ENCODE measurements at regions not wholly inside any gene's neighbourhood (a gene's known extent, or its start where the extent isn't known, plus 50 kb on each side); places are given as distances from the start of the nearest gene placed in this dataset.
A peak's percentile ranks its signal among the peaks of the same experiment; 100 is the strongest.

DNA sequence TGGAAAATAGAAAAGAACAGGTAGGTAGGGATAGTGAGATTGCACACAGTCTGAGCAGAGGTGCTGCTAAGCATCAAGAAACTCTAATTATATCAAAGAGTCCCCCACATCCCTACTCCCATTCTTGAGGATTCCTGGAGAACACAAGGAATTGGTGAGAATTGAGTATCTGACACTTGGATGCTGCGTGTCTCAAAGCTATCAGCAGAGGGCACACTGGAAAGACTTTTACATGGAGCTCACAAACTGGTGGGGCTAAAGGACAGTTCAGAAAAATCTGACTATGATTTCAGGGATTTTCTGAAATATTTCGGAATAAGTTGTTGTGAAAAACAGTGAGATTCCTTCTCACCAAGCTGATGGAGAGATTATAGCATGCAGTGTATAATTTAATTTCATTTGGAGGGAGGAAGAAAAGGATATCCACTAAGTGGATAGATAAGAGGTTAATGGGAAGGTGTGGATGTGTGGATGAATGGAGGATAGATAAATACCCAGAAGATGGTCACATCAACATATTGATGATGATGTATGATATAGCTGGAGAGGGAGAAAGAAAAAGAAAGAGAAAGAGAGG is 215.4 kb upstream of the DEFB112 start:
- H3K9me3 ChIP-seq (ENCODE audit: control insufficient read depth, insufficient read depth, low read depth, low read length): no peaks in the 10 kb centered on the region
- H3K27ac ChIP-seq (ENCODE audit: extremely low read depth, low read depth, low read length): no peak overlapping the region
- POLR2A ChIA-PET: no interaction called here
- TF ChIP-seq KLF16 (tag by site-specific recombination; IDR thresholded peaks at IDR 0.05) (no peak), ZNF174 (tag by site-specific recombination; IDR thresholded peaks at IDR 0.05) (no peak), ZNF639 (tag by site-specific recombination; IDR thresholded peaks at IDR 0.05) (no peak), ZNF670 (tag by site-specific recombination; IDR thresholded peaks at IDR 0.05; ENCODE audit: low read depth) (no peak)
- TF ChIP-seq, protein P1, sequence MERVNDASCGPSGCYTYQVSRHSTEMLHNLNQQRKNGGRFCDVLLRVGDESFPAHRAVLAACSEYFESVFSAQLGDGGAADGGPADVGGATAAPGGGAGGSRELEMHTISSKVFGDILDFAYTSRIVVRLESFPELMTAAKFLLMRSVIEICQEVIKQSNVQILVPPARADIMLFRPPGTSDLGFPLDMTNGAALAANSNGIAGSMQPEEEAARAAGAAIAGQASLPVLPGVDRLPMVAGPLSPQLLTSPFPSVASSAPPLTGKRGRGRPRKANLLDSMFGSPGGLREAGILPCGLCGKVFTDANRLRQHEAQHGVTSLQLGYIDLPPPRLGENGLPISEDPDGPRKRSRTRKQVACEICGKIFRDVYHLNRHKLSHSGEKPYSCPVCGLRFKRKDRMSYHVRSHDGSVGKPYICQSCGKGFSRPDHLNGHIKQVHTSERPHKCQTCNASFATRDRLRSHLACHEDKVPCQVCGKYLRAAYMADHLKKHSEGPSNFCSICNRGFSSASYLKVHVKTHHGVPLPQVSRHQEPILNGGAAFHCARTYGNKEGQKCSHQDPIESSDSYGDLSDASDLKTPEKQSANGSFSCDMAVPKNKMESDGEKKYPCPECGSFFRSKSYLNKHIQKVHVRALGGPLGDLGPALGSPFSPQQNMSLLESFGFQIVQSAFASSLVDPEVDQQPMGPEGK (tag by site-specific recombination; IDR thresholded peaks at IDR 0.05): no peak
- H3K36me3 ChIP-seq (ENCODE audit: control insufficient read depth in 2 of 2, insufficient read depth in 1 of 2, low read length in 2 of 2): no peaks in the 10 kb centered on the region
- no peaks in the 10 kb centered on the region for H3K4me1 ChIP-seq (ENCODE audit: control insufficient read depth, insufficient read depth, low read length)
- CTCF ChIA-PET: interaction anchor here (0.7 to 0.9 kb wide), 4 partner anchors 12 to 391 kb away, joined by 3 to 5 read pairs (median 3); no protein-coding TSS in a partner anchor
- H3K4me3 ChIP-seq (ENCODE audit: low read depth, low read length): no peak overlapping the region

DNA sequence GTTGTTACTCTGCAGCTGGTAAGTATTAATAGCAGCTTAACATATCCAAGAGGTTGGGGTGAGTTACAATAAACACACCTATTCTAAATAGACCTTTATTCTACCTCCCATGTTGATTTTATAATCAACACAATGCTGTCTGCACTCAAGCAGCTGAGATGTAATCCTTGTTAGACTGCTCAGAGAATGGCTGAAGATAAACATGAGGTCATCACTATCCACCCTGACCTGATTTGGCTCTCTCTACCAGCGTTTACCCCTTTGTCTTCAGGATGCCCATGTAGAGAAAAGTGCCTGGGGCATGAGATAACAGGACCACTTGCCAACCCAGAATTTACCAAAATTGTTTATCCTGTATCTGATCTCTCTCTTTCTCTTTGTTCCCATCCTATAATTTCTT is 220.7 kb upstream of the DEFB112 start:
- ChIA-PET POLR2A (no interaction called here), CTCF (no interaction called here)
- Histone ChIP-seq H3K9me3 (ENCODE audit: control insufficient read depth, insufficient read depth, low read depth, low read length) (no peaks in the 10 kb centered on the region), H3K4me3 (ENCODE audit: low read depth, low read length) (no peak overlapping the region), H3K27ac (ENCODE audit: extremely low read depth, low read depth, low read length) (no peak overlapping the region), H3K36me3 (ENCODE audit: control insufficient read depth in 2 of 2, insufficient read depth in 1 of 2, low read length in 2 of 2) (no peaks in the 10 kb centered on the region), H3K4me1 (ENCODE audit: control insufficient read depth, insufficient read depth, low read length) (no peaks in the 10 kb centered on the region)
- TF ChIP-seq ZNF292 (tag by site-specific recombination; IDR thresholded peaks at IDR 0.05; ENCODE audit: borderline replicate concordance, low read depth) (no peak), HOXD13 (CRISPR knock-in tag; IDR thresholded peaks at IDR 0.05; ENCODE audit: borderline replicate concordance) (0 out of 2 replicates have a peak, but pooled peaks have one; percentile 38)

- no peaks in the 10 kb centered on the region for H3K36me3 ChIP-seq (ENCODE audit: control insufficient read depth in 2 of 2, insufficient read depth in 1 of 2, low read length in 2 of 2)
- CTCF ChIA-PET: no interaction called here
- TF ChIP-seq ZNF707 (tag by site-specific recombination; IDR thresholded peaks at IDR 0.05): no peak
- H3K9me3 ChIP-seq (ENCODE audit: control insufficient read depth, insufficient read depth, low read depth, low read length): no peaks in the 10 kb centered on the region
- H3K4me3 ChIP-seq (ENCODE audit: low read depth, low read length): no peak overlapping the region
- H3K4me1 ChIP-seq (ENCODE audit: control insufficient read depth, insufficient read depth, low read length): no peaks in the 10 kb centered on the region
- POLR2A ChIA-PET: no interaction called here
- H3K27ac ChIP-seq (ENCODE audit: extremely low read depth, low read depth, low read length): no peak overlapping the region
Observed at GRCh38 chr6:50271266-50271665, 221.5 kb upstream of the DEFB112 start.

- H3K36me3 ChIP-seq (ENCODE audit: control insufficient read depth in 2 of 2, insufficient read depth in 1 of 2, low read length in 2 of 2): no peaks in the 10 kb centered on the region
- H3K4me1 ChIP-seq (ENCODE audit: control insufficient read depth, insufficient read depth, low read length): no peaks in the 10 kb centered on the region
- H3K27ac ChIP-seq (ENCODE audit: extremely low read depth, low read depth, low read length): no peak overlapping the region
- H3K4me3 ChIP-seq (ENCODE audit: low read depth, low read length): no peak overlapping the region
- ChIA-PET CTCF (no interaction called here), POLR2A (no interaction called here)
- no peaks in the 10 kb centered on the region for H3K9me3 ChIP-seq (ENCODE audit: control insufficient read depth, insufficient read depth, low read depth, low read length)
- TF ChIP-seq, protein P2, sequence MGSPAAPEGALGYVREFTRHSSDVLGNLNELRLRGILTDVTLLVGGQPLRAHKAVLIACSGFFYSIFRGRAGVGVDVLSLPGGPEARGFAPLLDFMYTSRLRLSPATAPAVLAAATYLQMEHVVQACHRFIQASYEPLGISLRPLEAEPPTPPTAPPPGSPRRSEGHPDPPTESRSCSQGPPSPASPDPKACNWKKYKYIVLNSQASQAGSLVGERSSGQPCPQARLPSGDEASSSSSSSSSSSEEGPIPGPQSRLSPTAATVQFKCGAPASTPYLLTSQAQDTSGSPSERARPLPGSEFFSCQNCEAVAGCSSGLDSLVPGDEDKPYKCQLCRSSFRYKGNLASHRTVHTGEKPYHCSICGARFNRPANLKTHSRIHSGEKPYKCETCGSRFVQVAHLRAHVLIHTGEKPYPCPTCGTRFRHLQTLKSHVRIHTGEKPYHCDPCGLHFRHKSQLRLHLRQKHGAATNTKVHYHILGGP (tag by site-specific recombination; IDR thresholded peaks at IDR 0.05): no peak
- TF ChIP-seq SALL2 (tag by site-specific recombination; IDR thresholded peaks at IDR 0.05; ENCODE audit: borderline replicate concordance) (no peak), KLF16 (tag by site-specific recombination; IDR thresholded peaks at IDR 0.05) (no peak), MZF1 (tag by site-specific recombination; IDR thresholded peaks at IDR 0.05; ENCODE audit: borderline replicate concordance) (no peak), SP7 (tag by site-specific recombination; IDR thresholded peaks at IDR 0.05) (no peak), ZBTB7A (tag by site-specific recombination; IDR thresholded peaks at IDR 0.05; ENCODE audit: low read depth) (no peak), ZNF785 (tag by site-specific recombination; IDR thresholded peaks at IDR 0.05) (no peak), ZNF391 (tag by site-specific recombination; IDR thresholded peaks at IDR 0.05; ENCODE audit: borderline replicate concordance, low read depth) (no peak), ZNF248 (tag by site-specific recombination; IDR thresholded peaks at IDR 0.05) (no peak), KLF10 (tag by site-specific recombination; IDR thresholded peaks at IDR 0.05) (no peak), GLI2 (tag by site-specific recombination; IDR thresholded peaks at IDR 0.05; ENCODE audit: borderline replicate concordance, low read depth) (no peak), ZNF175 (tag by site-specific recombination; IDR thresholded peaks at IDR 0.05) (no peak)
- TF ChIP-seq, protein P3, sequence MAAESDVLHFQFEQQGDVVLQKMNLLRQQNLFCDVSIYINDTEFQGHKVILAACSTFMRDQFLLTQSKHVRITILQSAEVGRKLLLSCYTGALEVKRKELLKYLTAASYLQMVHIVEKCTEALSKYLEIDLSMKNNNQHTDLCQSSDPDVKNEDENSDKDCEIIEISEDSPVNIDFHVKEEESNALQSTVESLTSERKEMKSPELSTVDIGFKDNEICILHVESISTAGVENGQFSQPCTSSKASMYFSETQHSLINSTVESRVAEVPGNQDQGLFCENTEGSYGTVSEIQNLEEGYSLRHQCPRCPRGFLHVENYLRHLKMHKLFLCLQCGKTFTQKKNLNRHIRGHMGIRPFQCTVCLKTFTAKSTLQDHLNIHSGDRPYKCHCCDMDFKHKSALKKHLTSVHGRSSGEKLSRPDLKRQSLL (tag by site-specific recombination; IDR thresholded peaks at IDR 0.05): no peak
Observed at GRCh38 chr6:50271817-50272216, 222.1 kb upstream of the DEFB112 start.

Data from HEK293 (cell line).